ENCODE measurements at regions not wholly inside any gene's neighbourhood (a gene's known extent, or its start where the extent isn't known, plus 50 kb on each side); places are given as distances from the start of the nearest gene placed in this dataset.

- Histone ChIP-seq H3K27me3 (no peaks in the 10 kb centered on the region), H3K4me3 (no peak overlapping the region), H3K9me3 (no peaks in the 10 kb centered on the region), H3K4me1 (no peaks in the 10 kb centered on the region), H3K36me3 (ENCODE audit: low read depth, missing control alignments) (no peaks in the 10 kb centered on the region), H3K27ac (no peak overlapping the region)
- TF ChIP-seq CTCF (IDR thresholded peaks at IDR 0.05), result no peak
- no peak for TF ChIP-seq POLR2A (IDR thresholded peaks at IDR 0.05)
- 66 to 68% methylated on average over 8 to 12 of the region's 12 CpGs for WGBS, 2 donors
- no peak for DNase-seq
- intact Hi-C loops (cut with DNase I; ENCODE audit: low total_unique reads), result no loop called here
These were observed 81.9 kb upstream of the C1orf174 start for GRCh38 chr1:3981746-3982505.

DNA sequence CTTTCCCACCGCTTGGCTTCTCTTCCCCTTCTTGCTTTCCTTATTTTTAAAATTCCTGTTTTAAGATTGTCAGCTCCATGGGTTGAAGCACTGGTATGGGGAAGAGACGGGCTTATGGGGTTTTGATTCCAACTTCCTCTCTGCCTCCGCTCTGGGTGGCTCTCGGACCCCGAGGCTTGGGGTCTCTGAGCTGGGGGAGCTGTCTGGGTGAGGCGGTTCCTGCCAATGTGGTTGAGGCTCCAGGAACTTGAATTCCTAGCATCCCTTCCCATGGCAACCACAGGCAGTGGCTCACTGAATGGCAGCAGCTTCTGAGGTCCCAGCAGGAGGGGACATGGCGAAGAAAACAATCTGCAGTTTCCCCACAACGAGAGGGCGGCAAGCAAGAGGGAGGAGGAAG lies 83.1 kb upstream of the C1orf174 start:
- TF ChIP-seq POLR2A (IDR thresholded peaks at IDR 0.05), result no peak
- TF ChIP-seq CTCF (IDR thresholded peaks at IDR 0.05), result no peak
- no peaks in the 10 kb centered on the region for H3K9me3 ChIP-seq
- no peak for DNase-seq
- H3K27me3 ChIP-seq, result no peaks in the 10 kb centered on the region
- intact Hi-C loops (cut with DNase I; ENCODE audit: low total_unique reads), result no loop called here
- H3K36me3 ChIP-seq (ENCODE audit: low read depth, missing control alignments), result no peaks in the 10 kb centered on the region
- H3K4me3 ChIP-seq, result no peak overlapping the region
- no peak overlapping the region for H3K27ac ChIP-seq
- 88 to 89% methylated on average over 9 of the region's 9 CpGs for WGBS, 2 donors
- H3K4me1 ChIP-seq, result no peaks in the 10 kb centered on the region

GRCh38 chr1:3984586-3984985 lies 84.5 kb upstream of the C1orf174 start:
- no peaks in the 10 kb centered on the region for H3K9me3 ChIP-seq
- TF ChIP-seq POLR2A (IDR thresholded peaks at IDR 0.05) (no peak), CTCF (IDR thresholded peaks at IDR 0.05) (no peak)
- H3K36me3 ChIP-seq (ENCODE audit: low read depth, missing control alignments), result no peaks in the 10 kb centered on the region
- H3K4me1 ChIP-seq, result no peaks in the 10 kb centered on the region
- intact Hi-C loops (cut with DNase I; ENCODE audit: low total_unique reads), result no loop called here
- no peak for DNase-seq
- H3K27me3 ChIP-seq, result no peaks in the 10 kb centered on the region
- no peak overlapping the region for H3K27ac ChIP-seq
- 89 to 93% methylated on average over 13 of the region's 13 CpGs for WGBS, 2 donors
- H3K4me3 ChIP-seq, result no peak overlapping the region

DNA sequence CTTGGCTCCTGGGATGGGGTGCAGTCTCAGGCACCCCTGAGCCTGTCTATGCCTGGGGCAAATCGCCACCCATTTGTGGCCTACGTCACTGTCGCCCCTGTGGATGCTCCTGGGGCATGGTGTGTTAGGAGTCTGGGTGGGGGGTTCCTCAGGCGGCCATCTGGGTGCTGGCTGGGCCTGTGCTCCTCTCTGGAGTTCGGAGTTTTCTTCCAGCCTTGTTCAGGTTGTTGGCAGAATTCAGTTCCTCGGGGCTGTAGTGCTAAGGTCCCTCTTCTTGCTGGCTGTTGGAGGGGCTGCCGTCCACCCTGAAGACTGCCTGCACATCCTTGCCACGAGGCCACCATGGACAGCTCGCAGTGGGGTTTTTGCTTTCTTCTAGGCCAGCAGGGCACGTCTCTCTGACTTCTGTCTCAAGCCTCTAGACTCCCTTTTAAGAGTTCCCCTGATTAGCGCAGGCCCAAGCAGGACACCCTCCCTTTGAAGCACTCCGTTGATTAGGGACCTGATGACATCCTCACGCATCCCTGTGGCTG lies 86.7 kb upstream of the C1orf174 start:
- Histone ChIP-seq H3K4me1 (no peaks in the 10 kb centered on the region), H3K27ac (no peak overlapping the region), H3K36me3 (ENCODE audit: low read depth, missing control alignments) (no peaks in the 10 kb centered on the region), H3K4me3 (no peak overlapping the region), H3K27me3 (no peaks in the 10 kb centered on the region), H3K9me3 (no peaks in the 10 kb centered on the region)
- WGBS, 2 donors, result 79 to 81% methylated on average over 6 to 13 of the region's 13 CpGs
- TF ChIP-seq POLR2A (IDR thresholded peaks at IDR 0.05) (no peak), CTCF (IDR thresholded peaks at IDR 0.05) (no peak)
- DNase-seq, result no peak
- intact Hi-C loops (cut with DNase I; ENCODE audit: low total_unique reads), result no loop called here
